Spleen (tissue), 11 donors: ENCODE measurements at regions not wholly inside any gene's neighbourhood (a gene's known extent, or its start where the extent isn't known, plus 50 kb on each side); places are given as distances from the start of the nearest gene placed in this dataset.

Experiments
- DNase-seq: peaks from one replicate; pipeline ENCODE4 v3.0.0-alpha.2; 2020
- H3K27ac ChIP-seq, 8 donors: fragments of 200-600 bp; sonication (generic) in 7 of 8; 1 replicate in 4 of 8; 2 replicates in 4 of 8; pipeline versions ENCODE4 v1.5.0 to v1.8.0; 2016 to 2021; ENCODE audit warnings: inconsistent platforms in 4 of 8, mild to moderate bottlenecking in 4 of 8, moderate library complexity in 1 of 8
- H3K27me3 ChIP-seq, 7 donors: fragments of 200-600 bp; sonication (generic) in 6 of 7; replicated peaks in 1 of 7; 1 replicate in 4 of 7; 2 replicates in 3 of 7; pipeline versions ENCODE4 v1.5.0 to v1.8.0; 2016 to 2021; ENCODE audit warnings: inconsistent platforms in 3 of 7, mild to moderate bottlenecking in 1 of 7
- H3K36me3 ChIP-seq, 6 donors: fragments of 200-600 bp; sonication (generic) in 5 of 6; 1 replicate in 4 of 6; 2 replicates in 2 of 6; pipeline versions ENCODE4 v1.5.0 to v1.8.0; 2016 to 2021; ENCODE audit warnings: inconsistent platforms in 2 of 6
- H3K4me1 ChIP-seq, 6 donors: fragments of 200-600 bp; sonication (generic) in 5 of 6; 1 replicate in 3 of 6; 2 replicates in 3 of 6; pipeline versions ENCODE4 v1.5.0 to v1.8.0; 2016 to 2021; ENCODE audit warnings: inconsistent platforms in 3 of 6
- H3K4me3 ChIP-seq, 8 donors: fragments of 200-600 bp; sonication (generic) in 7 of 8; 1 replicate in 4 of 8; 2 replicates in 4 of 8; pipeline versions ENCODE4 v1.5.0 to v1.8.0; 2016 to 2021; ENCODE audit warnings: inconsistent platforms in 4 of 8, mild to moderate bottlenecking in 4 of 8, moderate library complexity in 2 of 8
- H3K9me3 ChIP-seq, 8 donors: fragments of 200-600 bp; sonication (generic) in 7 of 8; 1 replicate in 4 of 8; 2 replicates in 4 of 8; pipeline versions ENCODE4 v1.5.0 to v1.8.0; 2016 to 2021; ENCODE audit warnings: inconsistent platforms in 4 of 8
- CTCF ChIP-seq, 11 experiments: fragments of 200-600 bp in 7 of 11; fragments of 450-650 bp in 4 of 11; sonication (generic) in 4 of 11; IDR thresholded peaks in 8 of 11; conservative IDR thresholded peaks in 3 of 11; 1 replicate in 7 of 11; 2 replicates in 4 of 11; pipeline versions ENCODE4 v1.4.0 to v1.8.0; 2016 to 2021; ENCODE audit warnings: antibody characterized with exemption in 11 of 11, inconsistent platforms in 4 of 11, mild to moderate bottlenecking in 1 of 11
- POLR2A ChIP-seq, 3 donors: fragments of 450-650 bp; IDR thresholded peaks; one replicate each; pipeline ENCODE4 v1.5.1; 2017; ENCODE audit warnings: antibody characterized with exemption in 3 of 3, mild to moderate bottlenecking in 1 of 3
- POLR2AphosphoS5 ChIP-seq, 3 donors: sonication (generic); formaldehyde crosslinking; IDR thresholded peaks; one replicate each; pipeline ENCODE4 v1.5.1; 2017; ENCODE audit warnings: antibody characterized with exemption in 3 of 3
- WGBS, 5 donors: extraction: QIAGEN DNeasy Blood & Tissue Kit in 3 of 5; methylation state at CpG; one replicate each; pipeline versions ENCODE4 v1.1.5 to v1.1.7; 2013 to 2018; 5-methylcytosine and 5-hydroxymethylcytosine counted together
- intact Hi-C: fragments of 100-400 bp; cut with DNase I; formaldehyde crosslinking; loops from one replicate; pipeline ENCODE4 v1.15.0; 2023; ENCODE audit warnings: low total_unique reads
- donor health status: healthy with polysubstance abuse.
- donor health status: DM: no; HTN: no; CAD: no; lungs with moderate emphysema.
- donor health status: DM: no; HTN: no; CAD: no.
- donor health status: Bipolar disorder and iron deficiency.
- donor health status: healthy.
- donor health status: DM: no; HTN: no; CAD: no.
- donor health status: DM: yes; HTN: yes; CAD: no.

GRCh38 chr16:49201118-49201517, 80.5 kb downstream of the CBLN1 start:
- Histone ChIP-seq H3K36me3 (no peaks in the 10 kb centered on the region), H3K4me1 (no peaks in the 10 kb centered on the region), H3K27me3 (no peaks in the 10 kb centered on the region), H3K27ac (no peak overlapping the region), H3K9me3 (no peaks in the 10 kb centered on the region), H3K4me3 (no peak overlapping the region)
- intact Hi-C loops: no loop called here
- DNase-seq: no peak
- 77 to 93% (median 84%) methylated on average over 1 of the region's 1 CpG for WGBS, 5 donors
- no peak for TF ChIP-seq POLR2AphosphoS5 (IDR thresholded peaks at IDR 0.05)
- TF ChIP-seq CTCF (IDR thresholded peaks at IDR 0.05 in 8 of 11, conservative IDR thresholded peaks at IDR 0.05 in 3 of 11): no peak
- TF ChIP-seq POLR2A (IDR thresholded peaks at IDR 0.05): no peak

GRCh38 chr16:49200223-49200820, 81.3 kb downstream of the CBLN1 start:
- no peaks in the 10 kb centered on the region for H3K36me3 ChIP-seq
- TF ChIP-seq CTCF (IDR thresholded peaks at IDR 0.05 in 8 of 11, conservative IDR thresholded peaks at IDR 0.05 in 3 of 11) (no peak), POLR2AphosphoS5 (IDR thresholded peaks at IDR 0.05) (no peak), POLR2A (IDR thresholded peaks at IDR 0.05) (no peak)
- H3K9me3 ChIP-seq: no peaks in the 10 kb centered on the region
- no peak overlapping the region for H3K27ac ChIP-seq
- intact Hi-C loops: no loop called here
- DNase-seq: no peak
- no peaks in the 10 kb centered on the region for H3K27me3 ChIP-seq
- WGBS, 5 donors: 81 to 84% (median 81%) methylated on average over 8 of the region's 8 CpGs
- no peaks in the 10 kb centered on the region for H3K4me1 ChIP-seq
- no peak overlapping the region for H3K4me3 ChIP-seq

- no peak for TF ChIP-seq POLR2AphosphoS5 (IDR thresholded peaks at IDR 0.05)
- TF ChIP-seq CTCF (IDR thresholded peaks at IDR 0.05 in 8 of 11, conservative IDR thresholded peaks at IDR 0.05 in 3 of 11): no peak
- TF ChIP-seq POLR2A (IDR thresholded peaks at IDR 0.05): no peak
- 52 to 63% (median 58%) methylated on average over 5 of the region's 5 CpGs for WGBS, 5 donors
- H3K27me3 ChIP-seq: no peaks in the 10 kb centered on the region
These were observed 86.4 kb downstream of the CBLN1 start for GRCh38 chr16:49195237-49195548.

GRCh38 chr16:49194537-49195236, 87.0 kb downstream of the CBLN1 start:
- 43 to 55% (median 53%) methylated on average over 16 of the region's 16 CpGs for WGBS, 5 donors

More at GRCh38 chr16:49195237-49195548, 86.4 kb downstream of the CBLN1 start:
- Histone ChIP-seq H3K4me3 (no peak overlapping the region), H3K9me3 (no peaks in the 10 kb centered on the region), H3K27ac (no peak overlapping the region), H3K4me1 (no peaks in the 10 kb centered on the region), H3K36me3 (no peaks in the 10 kb centered on the region)
- DNase-seq: no peak
- intact Hi-C loops: no loop called here

More at GRCh38 chr16:49194537-49195236, 87.0 kb downstream of the CBLN1 start:
- no peak for DNase-seq
- H3K27me3 ChIP-seq: no peaks in the 10 kb centered on the region
- no peak overlapping the region for H3K27ac ChIP-seq
- no peak overlapping the region for H3K4me3 ChIP-seq
- TF ChIP-seq POLR2A (IDR thresholded peaks at IDR 0.05): no peak
- no peak for TF ChIP-seq POLR2AphosphoS5 (IDR thresholded peaks at IDR 0.05)
- no peak for TF ChIP-seq CTCF (IDR thresholded peaks at IDR 0.05 in 8 of 11, conservative IDR thresholded peaks at IDR 0.05 in 3 of 11)
- intact Hi-C loops: no loop called here
- no peaks in the 10 kb centered on the region for H3K9me3 ChIP-seq
- no peaks in the 10 kb centered on the region for H3K4me1 ChIP-seq
- H3K36me3 ChIP-seq: no peaks in the 10 kb centered on the region
